Activated T-helper 1 cell treated with anti-CD3 and anti-CD28 coated beads, Interleukin-12 subunit alpha, Interleukin-12 subunit beta, Interleukin-2, Interleukin-4 antibody, amounts not matched to agents 30 ng/mL and 10 ng/mL and 1 ng/mL, durations not matched to agents 14 hours and 24 hours and 36 hours (primary cell): ENCODE measurements at regions not wholly inside any gene's neighbourhood (a gene's known extent, or its start where the extent isn't known, plus 50 kb on each side); places are given as distances from the start of the nearest gene placed in this dataset.

ENCODE experiments used
- DNase-seq: peaks from one replicate; pipeline ENCODE4 v3.0.0; 2021; ENCODE audit warnings: low spot score
- H3K27ac Mint-ChIP-seq: one replicate; pipeline ENCODE4 v1.8.0; 2021; ENCODE audit warnings: mild to moderate bottlenecking, mixed read lengths
- H3K27me3 Mint-ChIP-seq: one replicate; pipeline ENCODE4 v1.8.0; 2022; ENCODE audit warnings: mild to moderate bottlenecking, moderate library complexity, mixed read lengths; ENCODE audit not compliant: insufficient read depth
- H3K36me3 Mint-ChIP-seq: one replicate; pipeline ENCODE4 v1.8.0; 2021; ENCODE audit warnings: low read depth, mixed read lengths
- H3K4me1 Mint-ChIP-seq: one replicate; pipeline ENCODE4 v1.8.0; 2021; ENCODE audit warnings: low read depth, mixed read lengths
- H3K4me3 Mint-ChIP-seq: one replicate; pipeline ENCODE4 v1.8.0; 2021; ENCODE audit warnings: mild to moderate bottlenecking, moderate library complexity, mixed read lengths
- H3K9me3 Mint-ChIP-seq: one replicate; pipeline ENCODE4 v1.8.0; 2021; ENCODE audit warnings: mixed read lengths
- intact Hi-C: fragments of 100-400 bp; cut with micrococcal nuclease; formaldehyde crosslinking; loops from one replicate; pipeline ENCODE4 v1.15.1; 2024

DNA sequence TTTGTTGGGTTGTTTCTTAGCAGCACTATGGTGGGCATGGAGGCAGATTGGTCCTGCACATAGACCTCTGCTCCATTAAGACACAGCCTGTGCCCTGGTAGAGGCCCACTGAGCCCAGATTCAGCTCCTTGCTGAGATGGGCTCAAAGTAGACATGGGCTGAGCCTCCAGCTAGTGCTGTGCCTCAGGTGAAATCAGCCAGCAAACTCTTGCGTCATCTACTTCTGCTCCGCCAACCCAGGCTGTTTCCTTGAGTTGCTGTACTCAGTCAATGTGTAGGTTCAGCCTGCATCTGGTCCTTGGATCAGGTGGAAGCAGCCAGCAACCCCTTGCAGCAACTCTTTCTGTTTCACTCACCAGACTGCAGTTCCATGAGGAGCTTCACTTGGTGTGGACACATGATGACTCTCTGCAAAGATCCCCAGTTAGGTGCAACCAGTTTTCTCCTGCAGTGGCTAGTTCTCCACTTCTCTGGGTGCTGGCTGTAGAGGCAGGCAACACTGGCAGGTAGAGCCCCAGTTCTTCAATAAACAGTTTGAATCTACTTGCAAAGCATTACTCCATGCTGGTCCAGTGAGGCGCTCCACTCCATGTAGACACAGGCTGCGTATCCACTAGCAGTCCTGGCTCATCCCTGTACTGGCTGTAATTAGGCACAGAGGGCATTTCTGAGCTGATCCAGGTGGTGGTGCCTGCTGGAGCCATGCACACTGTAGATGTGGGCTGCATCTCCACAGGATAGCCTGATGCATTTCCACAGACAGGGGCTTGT lies 199.0 kb upstream of the MAMLD1 start:
- Mint-ChIP-seq H3K27ac (no peak overlapping the region), H3K36me3 (no peaks in the 10 kb centered on the region), H3K4me1 (no peaks in the 10 kb centered on the region), H3K4me3 (no peak overlapping the region), H3K9me3 (no peaks in the 10 kb centered on the region), H3K27me3 (no peaks in the 10 kb centered on the region)
- no peak for DNase-seq
- intact Hi-C loops, result no loop called here

DNA sequence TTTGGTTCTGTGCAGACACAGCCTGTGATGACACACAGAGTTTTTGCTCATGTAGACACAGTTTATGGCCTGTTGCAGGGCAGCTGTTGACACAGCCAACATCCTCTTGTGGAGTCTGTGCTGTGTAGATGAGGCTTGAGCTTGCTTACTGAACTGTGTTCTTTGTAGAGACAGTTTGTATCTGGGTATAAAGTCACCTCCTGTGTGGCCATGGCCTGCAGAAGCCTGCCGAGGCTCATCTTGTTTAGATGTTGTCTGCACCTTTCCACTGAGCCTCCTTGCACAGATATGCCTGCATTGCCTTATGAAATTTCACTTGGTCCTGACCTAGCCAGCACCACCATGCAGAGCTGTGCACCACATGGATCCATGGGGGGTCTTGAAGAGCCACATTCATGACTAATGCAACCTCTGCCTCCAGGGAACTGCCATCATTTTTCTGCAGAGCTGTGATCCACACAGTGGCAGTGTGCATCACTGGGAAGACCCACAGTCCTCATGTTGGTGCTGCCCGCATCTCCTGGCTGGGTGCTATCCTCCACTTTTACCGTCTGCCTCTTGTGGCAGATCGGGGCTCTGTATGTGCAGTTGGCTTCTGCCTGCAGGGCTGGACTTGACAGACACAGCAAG lies 198.0 kb upstream of the MAMLD1 start:
- H3K4me3 Mint-ChIP-seq, result no peak overlapping the region
- H3K27me3 Mint-ChIP-seq, result no peaks in the 10 kb centered on the region
- no peaks in the 10 kb centered on the region for H3K9me3 Mint-ChIP-seq
- DNase-seq, result no peak
- H3K27ac Mint-ChIP-seq, result no peak overlapping the region
- intact Hi-C loops, result no loop called here
- H3K36me3 Mint-ChIP-seq, result no peaks in the 10 kb centered on the region
- H3K4me1 Mint-ChIP-seq, result no peaks in the 10 kb centered on the region

DNA sequence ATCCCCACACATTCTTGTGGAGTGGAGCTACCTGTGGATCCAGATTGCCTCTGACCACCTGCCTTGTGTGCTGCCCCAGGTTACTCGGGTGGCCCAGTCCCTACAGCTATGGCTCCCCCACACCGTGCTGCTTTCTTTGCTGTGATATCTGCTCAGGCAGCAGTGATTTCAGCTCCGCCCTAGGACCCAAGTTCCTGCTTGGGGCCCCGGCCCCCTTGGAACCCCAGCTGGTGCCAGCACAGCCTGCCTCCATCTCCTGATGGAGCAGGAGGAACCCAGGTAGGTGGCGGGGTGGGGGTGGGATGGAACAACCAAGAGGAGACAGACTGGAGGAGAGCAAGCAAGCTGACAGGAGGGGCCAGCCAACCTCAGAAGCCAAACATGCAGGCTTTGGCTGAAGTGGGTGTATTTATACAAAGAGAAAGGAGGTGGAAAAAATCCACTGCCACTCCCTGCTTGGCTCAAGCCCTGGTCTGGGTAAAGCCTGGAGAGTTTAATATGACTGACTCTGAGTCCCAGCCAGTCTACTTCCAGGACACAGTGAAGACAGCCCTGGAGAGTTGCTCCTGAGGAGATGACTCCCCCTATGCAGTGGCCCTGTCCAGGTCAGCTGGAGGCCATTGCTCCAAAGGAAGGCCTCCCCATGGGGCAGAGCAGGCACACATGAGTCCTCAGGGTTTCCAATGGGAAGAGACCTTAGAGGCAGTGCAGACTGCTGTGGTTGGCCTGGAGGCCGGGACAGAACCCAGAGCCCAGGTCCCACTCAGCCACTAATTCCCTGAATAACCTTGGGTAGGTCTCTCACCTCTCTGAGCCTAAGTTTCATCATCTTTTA lies 197.1 kb upstream of the MAMLD1 start:
- Mint-ChIP-seq H3K9me3 (no peaks in the 10 kb centered on the region), H3K36me3 (no peaks in the 10 kb centered on the region), H3K4me3 (no peak overlapping the region), H3K4me1 (no peaks in the 10 kb centered on the region), H3K27me3 (no peaks in the 10 kb centered on the region), H3K27ac (no peak overlapping the region)
- DNase-seq, result no peak
- intact Hi-C loops, result no loop called here

DNA sequence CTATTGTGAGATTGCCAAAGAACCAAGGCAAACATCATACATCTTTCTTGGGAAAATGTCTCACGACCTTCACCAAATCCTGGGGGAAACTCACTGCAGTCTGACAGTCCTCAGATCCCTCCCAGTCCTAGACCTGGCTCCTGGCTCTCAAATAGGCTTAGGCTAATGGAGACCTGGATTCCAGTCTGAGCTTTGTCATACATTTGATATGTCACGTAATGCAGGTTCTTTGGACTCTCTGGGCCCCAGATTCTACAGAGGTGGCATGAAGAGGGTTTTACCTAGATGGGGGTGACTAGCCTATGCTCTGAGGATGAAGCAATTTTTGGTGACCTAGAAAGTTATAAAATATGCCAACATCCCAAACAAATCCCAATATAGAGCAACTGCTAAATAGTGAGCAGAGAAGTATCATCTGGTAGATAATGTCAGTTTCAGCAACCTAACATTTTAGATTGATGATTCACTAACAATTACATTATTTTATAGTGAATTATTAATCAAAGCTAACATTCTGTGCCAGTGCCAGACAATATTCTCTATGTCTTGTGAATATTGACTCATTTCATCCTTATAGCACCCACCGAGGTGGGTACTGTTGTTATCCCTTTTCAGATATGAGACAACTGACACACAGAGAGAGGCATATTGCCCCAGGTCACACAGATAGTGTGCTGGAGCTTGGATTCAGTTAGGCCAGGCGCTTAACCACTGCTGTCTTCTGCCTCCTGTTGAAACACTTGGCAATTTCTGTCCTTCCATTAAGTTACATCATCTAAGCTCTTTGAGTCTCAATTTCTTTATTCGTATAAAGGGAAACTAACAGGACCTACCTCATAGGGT lies 195.4 kb upstream of the MAMLD1 start:
- H3K27ac Mint-ChIP-seq, result no peak overlapping the region
- no peaks in the 10 kb centered on the region for H3K36me3 Mint-ChIP-seq
- no peak overlapping the region for H3K4me3 Mint-ChIP-seq
- no peaks in the 10 kb centered on the region for H3K9me3 Mint-ChIP-seq
- intact Hi-C loops, result no loop called here
- H3K4me1 Mint-ChIP-seq, result no peaks in the 10 kb centered on the region
- DNase-seq, result no peak
- no peaks in the 10 kb centered on the region for H3K27me3 Mint-ChIP-seq

DNA sequence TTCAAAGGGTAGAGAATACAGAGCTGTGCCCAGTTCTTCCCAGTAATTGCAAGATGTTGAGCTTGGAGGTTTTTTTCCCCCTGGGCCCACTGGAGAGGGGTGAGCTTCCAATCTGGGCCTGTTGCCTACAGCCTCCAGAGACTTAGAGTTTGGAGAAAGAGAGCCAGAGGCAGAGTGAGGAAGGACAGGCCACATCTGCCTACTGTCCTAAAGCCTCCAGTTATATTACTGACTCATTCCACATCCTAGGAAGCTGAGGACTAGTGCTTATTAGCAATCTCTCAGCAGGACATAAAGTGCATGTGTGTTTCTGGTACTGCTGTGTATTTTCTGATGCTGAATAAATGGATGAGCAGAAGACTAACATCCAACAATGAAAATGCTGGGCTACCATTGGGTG lies 181.0 kb upstream of the MAMLD1 start:
- DNase-seq, result no peak
- no peak overlapping the region for H3K27ac Mint-ChIP-seq
- no peak overlapping the region for H3K4me3 Mint-ChIP-seq
- H3K36me3 Mint-ChIP-seq, result no peaks in the 10 kb centered on the region
- H3K27me3 Mint-ChIP-seq, result peaks cover 8% of the 10 kb centered on the region
- H3K9me3 Mint-ChIP-seq, result peaks cover 5% of the 10 kb centered on the region
- no peaks in the 10 kb centered on the region for H3K4me1 Mint-ChIP-seq
- intact Hi-C loops, result no loop called here

DNA sequence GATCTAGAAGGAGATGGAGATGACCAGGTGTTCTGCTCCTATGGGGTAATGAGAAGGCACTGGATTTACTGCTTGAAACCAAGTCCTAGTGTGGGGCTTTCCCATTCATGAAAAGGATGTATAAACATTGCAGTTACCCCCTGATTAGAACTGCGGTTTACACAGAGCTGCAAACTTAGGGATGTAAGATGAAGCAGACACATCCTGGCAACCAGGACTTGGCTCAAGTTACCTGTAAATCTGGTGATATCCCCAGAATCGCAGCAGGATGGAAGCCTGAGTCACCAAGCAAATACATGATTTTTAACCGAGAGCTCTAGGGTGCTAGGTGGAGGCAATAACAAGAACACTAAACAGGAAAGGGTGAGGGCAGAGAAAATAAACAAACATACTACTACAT lies 178.6 kb upstream of the MAMLD1 start:
- H3K27me3 Mint-ChIP-seq, result peaks cover 7% of the 10 kb centered on the region
- no peaks in the 10 kb centered on the region for H3K4me1 Mint-ChIP-seq
- H3K9me3 Mint-ChIP-seq, result peaks cover under 1% of the 10 kb centered on the region
- H3K4me3 Mint-ChIP-seq, result no peak overlapping the region
- intact Hi-C loops, result no loop called here
- H3K36me3 Mint-ChIP-seq, result no peaks in the 10 kb centered on the region
- DNase-seq, result no peak
- no peak overlapping the region for H3K27ac Mint-ChIP-seq

DNA sequence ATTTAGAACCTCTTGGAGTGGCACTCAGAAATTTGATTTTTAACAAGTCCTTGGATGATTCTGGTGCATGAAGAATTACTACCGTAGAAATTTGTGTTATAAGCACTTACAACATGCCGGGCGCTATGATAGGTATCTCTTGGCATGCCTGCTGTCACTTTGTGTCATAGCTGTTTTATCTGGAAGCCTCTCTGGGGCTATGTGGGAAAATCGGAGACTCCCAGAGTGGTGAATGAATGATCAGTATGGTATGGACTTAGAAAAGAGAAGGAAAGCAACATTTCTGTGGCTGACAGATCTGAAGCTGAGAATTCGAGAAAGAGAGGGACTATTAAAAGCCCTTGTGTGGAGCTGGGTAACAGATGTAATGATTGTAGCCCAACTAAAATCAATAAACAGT lies 177.4 kb upstream of the MAMLD1 start:
- no peaks in the 10 kb centered on the region for H3K36me3 Mint-ChIP-seq
- no peak overlapping the region for H3K4me3 Mint-ChIP-seq
- no peak for DNase-seq
- no peaks in the 10 kb centered on the region for H3K4me1 Mint-ChIP-seq
- H3K27me3 Mint-ChIP-seq, result peaks cover 7% of the 10 kb centered on the region
- no peak overlapping the region for H3K27ac Mint-ChIP-seq
- H3K9me3 Mint-ChIP-seq, result no peaks in the 10 kb centered on the region
- intact Hi-C loops, result no loop called here

DNA sequence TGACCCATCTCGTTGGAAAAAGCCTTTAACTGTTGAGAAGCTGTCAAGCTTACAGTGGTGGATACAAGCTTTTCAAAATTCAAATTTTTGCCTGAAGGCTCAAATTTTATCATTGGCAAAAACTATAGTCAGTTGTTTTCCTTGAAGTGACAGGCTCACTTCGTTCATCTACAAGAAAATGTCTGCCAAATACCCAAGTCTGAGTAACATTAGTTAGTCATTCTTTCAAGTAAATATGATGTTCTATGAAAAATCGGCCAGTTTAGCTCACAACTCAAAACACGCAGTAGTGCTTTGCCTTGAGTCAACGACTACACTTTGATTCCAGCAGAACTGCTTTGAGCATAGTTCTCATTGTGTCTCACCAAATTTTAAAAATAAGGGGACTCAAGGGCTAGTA lies 170.3 kb upstream of the MAMLD1 start:
- DNase-seq, result no peak
- H3K4me3 Mint-ChIP-seq, result no peak overlapping the region
- H3K4me1 Mint-ChIP-seq, result no peaks in the 10 kb centered on the region
- H3K9me3 Mint-ChIP-seq, result no peaks in the 10 kb centered on the region
- H3K27ac Mint-ChIP-seq, result no peak overlapping the region
- H3K27me3 Mint-ChIP-seq, result peaks cover 2% of the 10 kb centered on the region
- no peaks in the 10 kb centered on the region for H3K36me3 Mint-ChIP-seq
- intact Hi-C loops, result no loop called here

DNA sequence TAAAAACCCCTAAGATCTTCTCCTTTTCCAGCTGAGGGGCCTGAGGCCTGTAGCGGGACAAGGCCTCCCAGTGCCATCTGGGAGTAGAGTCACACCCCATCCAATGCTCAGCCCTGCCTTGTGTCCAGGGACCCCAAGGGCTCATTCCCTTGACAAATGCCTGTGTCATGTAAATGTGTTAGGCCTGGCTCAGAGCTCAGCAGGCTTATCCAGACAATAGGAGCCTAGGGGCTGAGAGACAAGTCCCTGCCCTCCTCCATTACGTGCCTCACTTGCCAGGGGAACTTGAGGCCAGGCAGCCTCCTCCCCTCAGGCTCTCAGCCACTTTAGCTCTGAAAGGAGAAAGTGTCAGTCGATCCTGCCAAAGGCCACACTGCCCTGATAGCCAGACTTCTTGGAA lies 166.8 kb upstream of the MAMLD1 start:
- peaks cover 8% of the 10 kb centered on the region for H3K4me1 Mint-ChIP-seq
- intact Hi-C loops, result no loop called here
- DNase-seq, result no peak
- no peak overlapping the region for H3K27ac Mint-ChIP-seq
- no peak overlapping the region for H3K4me3 Mint-ChIP-seq
- no peaks in the 10 kb centered on the region for H3K36me3 Mint-ChIP-seq
- no peaks in the 10 kb centered on the region for H3K27me3 Mint-ChIP-seq
- H3K9me3 Mint-ChIP-seq, result no peaks in the 10 kb centered on the region

DNA sequence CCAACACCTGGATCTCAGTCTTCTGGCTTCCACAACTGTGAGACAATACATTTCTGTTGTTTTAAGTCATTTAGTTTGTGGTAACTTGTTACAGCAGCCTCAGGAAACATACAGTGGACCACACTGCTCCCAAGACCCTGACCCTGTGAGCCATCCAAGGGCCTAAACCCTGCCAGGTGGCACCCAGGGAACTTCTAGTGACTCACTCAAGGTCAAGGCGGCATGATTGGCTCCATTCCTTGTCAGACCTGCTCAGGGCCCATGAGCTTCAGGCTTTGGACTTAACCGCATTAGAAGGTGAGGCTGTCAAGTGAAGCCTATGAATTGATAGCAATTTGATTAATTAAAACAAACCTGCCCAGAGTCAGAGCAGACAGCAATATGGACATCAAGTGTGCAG lies 165.7 kb upstream of the MAMLD1 start:
- Mint-ChIP-seq H3K36me3 (no peaks in the 10 kb centered on the region), H3K27me3 (peaks cover 2% of the 10 kb centered on the region), H3K4me3 (no peak overlapping the region), H3K9me3 (no peaks in the 10 kb centered on the region), H3K27ac (no peak overlapping the region), H3K4me1 (peaks cover 10% of the 10 kb centered on the region)
- intact Hi-C loops, result no loop called here
- DNase-seq, result no peak

DNA sequence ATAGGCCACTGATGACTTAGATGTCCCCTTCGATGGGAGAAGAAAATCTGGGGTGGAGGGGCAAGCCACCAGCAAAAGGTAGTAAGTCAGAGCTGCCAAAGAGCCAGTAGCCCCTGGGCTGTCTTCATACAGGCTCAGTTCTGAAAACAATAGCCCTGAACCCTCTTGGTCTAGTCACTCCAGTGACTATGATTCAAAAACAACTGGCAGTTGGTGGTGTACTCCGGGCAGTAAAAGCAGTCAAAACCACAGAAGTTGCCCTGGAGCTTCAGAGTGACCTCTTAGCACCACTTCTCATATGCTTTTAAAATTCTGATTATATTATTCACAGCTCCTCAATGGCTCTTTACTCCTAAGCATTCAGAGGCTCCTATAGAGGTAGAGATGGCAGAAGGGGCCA lies 164.3 kb upstream of the MAMLD1 start:
- no peak for DNase-seq
- peaks cover 10% of the 10 kb centered on the region for H3K4me1 Mint-ChIP-seq
- H3K27me3 Mint-ChIP-seq, result peaks cover 2% of the 10 kb centered on the region
- H3K9me3 Mint-ChIP-seq, result no peaks in the 10 kb centered on the region
- H3K27ac Mint-ChIP-seq, result no peak overlapping the region
- H3K36me3 Mint-ChIP-seq, result no peaks in the 10 kb centered on the region
- no peak overlapping the region for H3K4me3 Mint-ChIP-seq
- intact Hi-C loops, result no loop called here

DNA sequence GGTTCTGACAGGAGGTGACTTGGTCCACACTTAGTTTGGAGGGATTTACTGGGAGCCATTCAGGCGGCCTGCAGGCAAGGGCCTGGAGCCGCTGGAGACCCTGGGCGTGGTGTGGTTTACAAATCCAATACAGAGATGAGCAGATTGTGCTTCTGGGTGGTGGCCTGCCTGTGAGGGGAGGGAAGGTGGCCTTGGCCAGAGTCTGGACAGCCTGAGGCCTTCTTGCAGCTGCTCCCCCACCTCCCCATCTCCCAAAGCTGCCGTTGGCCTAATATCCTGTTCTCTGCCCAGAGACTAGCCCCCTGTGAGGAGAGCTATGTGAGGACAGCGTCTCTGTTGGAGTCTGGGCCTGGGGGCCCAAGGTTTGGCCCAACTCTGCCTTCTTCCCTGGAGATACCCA lies 163.9 kb upstream of the MAMLD1 start:
- no peak for DNase-seq
- H3K27ac Mint-ChIP-seq, result no peak overlapping the region
- peaks cover 10% of the 10 kb centered on the region for H3K4me1 Mint-ChIP-seq
- no peaks in the 10 kb centered on the region for H3K36me3 Mint-ChIP-seq
- H3K4me3 Mint-ChIP-seq, result no peak overlapping the region
- H3K27me3 Mint-ChIP-seq, result peaks cover 2% of the 10 kb centered on the region
- no peaks in the 10 kb centered on the region for H3K9me3 Mint-ChIP-seq
- intact Hi-C loops, result no loop called here
